SK-N-SH (cell line): ENCODE measurements at regions not wholly inside any gene's neighbourhood (a gene's known extent, or its start where the extent isn't known, plus 50 kb on each side); places are given as distances from the start of the nearest gene placed in this dataset.

Experiments
- CTCF ChIA-PET: fragments of 300-600, 350-600 bp; formaldehyde crosslinking; extraction: SDS; loops from one replicate; lab custom pipeline; 2021; lab: Yijun Ruan, JAX
- POLR2A ChIA-PET: fragments of 350-600 bp; sonication (Branson Sonifier 250); formaldehyde crosslinking; extraction: SDS; loops from one replicate; lab custom pipeline; 2020; ENCODE audit warnings: antibody characterized with exemption, inconsistent platforms; lab: Yijun Ruan, JAX
- DNase-seq: peaks from one replicate; pipeline ENCODE4 v3.0.0; 2012
- H2AFZ ChIP-seq: fragments of 200-600 bp; sonication (generic); 2 replicates; pipeline ENCODE4 v1.8.1; 2016; ENCODE audit warnings: antibody characterized with exemption, mild to moderate bottlenecking, low read depth
- H3F3A ChIP-seq: fragments of 200-600 bp; sonication (generic); replicated peaks from 2 replicates; pipeline ENCODE3; 2016; ENCODE audit warnings: antibody characterized with exemption, mild to moderate bottlenecking; ENCODE audit not compliant: insufficient read depth
- H3K27ac ChIP-seq, 2 experiments: fragments of 200-500 bp in 1 of 2; fragments of 200-600 bp in 1 of 2; sonication (Bioruptor generic) in 1 of 2; sonication (generic), shearing (Covaris generic) in 1 of 2; 2 replicates each; pipeline versions ENCODE4 v1.5.1 to v1.6.1; 2014 to 2016; ENCODE audit warnings: low read depth in 2 of 2, inconsistent platforms in 1 of 2, low read length in 1 of 2, mild to moderate bottlenecking in 1 of 2, mixed read lengths in 1 of 2
- H3K27me3 ChIP-seq: fragments of 200-600 bp; sonication (generic), shearing (Covaris generic); 2 replicates; pipeline ENCODE4 v1.6.1; 2016; ENCODE audit warnings: mixed run types; ENCODE audit not compliant: insufficient read depth
- H3K36me3 ChIP-seq, 2 experiments: fragments of 200-500 bp in 1 of 2; fragments of 200-600 bp in 1 of 2; sonication (Bioruptor generic) in 1 of 2; sonication (generic) in 1 of 2; replicated peaks in 1 of 2; 2 replicates each; pipeline versions ENCODE3 to v1.5.1; 2014 to 2016; ENCODE audit warnings: low read length in 1 of 2, mild to moderate bottlenecking in 1 of 2; ENCODE audit not compliant: insufficient read depth in 2 of 2, control insufficient read depth in 1 of 2
- H3K4me1 ChIP-seq, 2 experiments: fragments of 200-500 bp in 1 of 2; fragments of 200-600 bp in 1 of 2; sonication (Bioruptor generic) in 1 of 2; sonication (generic), shearing (Covaris generic) in 1 of 2; 2 replicates each; pipeline versions ENCODE4 v1.5.1 to v1.6.1; 2014 to 2016; ENCODE audit warnings: low read depth in 1 of 2, low read length in 1 of 2, mixed run types in 1 of 2; ENCODE audit not compliant: insufficient read depth in 2 of 2, control insufficient read depth in 1 of 2
- H3K4me2 ChIP-seq: fragments of 200-600 bp; sonication (generic), shearing (Covaris generic); 2 replicates; pipeline ENCODE4 v1.6.1; 2017; ENCODE audit warnings: mixed run types
- H3K4me3 ChIP-seq, 2 experiments: fragments of 200-500 bp in 1 of 2; fragments of 200-600 bp in 1 of 2; sonication (Bioruptor generic) in 1 of 2; sonication (generic), shearing (Covaris generic) in 1 of 2; 2 replicates each; pipeline versions ENCODE4 v1.5.1 to v1.8.1; 2014 to 2016; ENCODE audit warnings: low read depth in 2 of 2, inconsistent platforms in 1 of 2, low read length in 1 of 2, mild to moderate bottlenecking in 1 of 2, mixed read lengths in 1 of 2, moderate library complexity in 1 of 2
- H3K79me2 ChIP-seq: fragments of 200-600 bp; sonication (generic); 2 replicates; pipeline ENCODE4 v1.8.1; 2017; ENCODE audit warnings: mild to moderate bottlenecking; ENCODE audit not compliant: insufficient read depth
- H3K9ac ChIP-seq: fragments of 200-600 bp; sonication (generic); 2 replicates; pipeline ENCODE4 v1.6.1; 2017; ENCODE audit warnings: mixed run types
- H3K9me2 ChIP-seq: fragments of 200-600 bp; sonication (generic); 2 replicates; pipeline ENCODE4 v1.6.1; 2017; ENCODE audit warnings: mixed run types
- H3K9me3 ChIP-seq: fragments of 200-600 bp; sonication (generic); 2 replicates; pipeline ENCODE4 v1.6.1; 2017; ENCODE audit warnings: mixed run types, mild to moderate bottlenecking, moderate library complexity
- H4K20me1 ChIP-seq: fragments of 200-600 bp; sonication (generic); 2 replicates; pipeline ENCODE4 v1.6.1; 2017; ENCODE audit warnings: mild to moderate bottlenecking, mixed run types; ENCODE audit not compliant: insufficient read depth
- CTCF ChIP-seq: fragments of 200-600 bp; sonication (generic); IDR thresholded peaks from 2 replicates; pipeline ENCODE4 v1.6.1; 2017; ENCODE audit warnings: antibody characterized with exemption, mild to moderate bottlenecking, moderate library complexity
- ELF1 ChIP-seq: IDR thresholded peaks from 2 replicates; pipeline ENCODE4 v1.4.0; 2012
- EP300 ChIP-seq, 2 experiments: IDR thresholded peaks; 2 replicates each; pipeline versions ENCODE4 v1.4.0 to v1.6.1; 2012; ENCODE audit warnings: borderline replicate concordance in 1 of 2, low read depth in 1 of 2, low read length in 1 of 2
- EZH2phosphoT487 ChIP-seq: fragments of 200-600 bp; sonication (generic); IDR thresholded peaks from 2 replicates; pipeline ENCODE4 v1.6.1; 2017; ENCODE audit warnings: low read depth, mixed run types, mild to moderate bottlenecking, antibody characterized with exemption, moderate library complexity, borderline replicate concordance
- FOSL2 ChIP-seq: IDR thresholded peaks from 2 replicates; pipeline ENCODE4 v1.4.0; 2012; ENCODE audit warnings: low read depth, mild to moderate bottlenecking, moderate library complexity, borderline replicate concordance
- FOXM1 ChIP-seq: IDR thresholded peaks from 2 replicates; pipeline ENCODE4 v1.4.0; 2012; ENCODE audit warnings: low read depth, mild to moderate bottlenecking
- GATA2 ChIP-seq: sonication (generic); formaldehyde crosslinking; IDR thresholded peaks from 2 replicates; pipeline ENCODE4 v1.5.0; 2020; ENCODE audit warnings: mild to moderate bottlenecking, missing genetic modification reagents
- MAX ChIP-seq: IDR thresholded peaks from 2 replicates; pipeline ENCODE4 v1.4.0; 2012; ENCODE audit warnings: low read depth
- NFIC ChIP-seq: IDR thresholded peaks from 2 replicates; pipeline ENCODE4 v1.4.0; 2012; ENCODE audit warnings: borderline replicate concordance
- NRF1 ChIP-seq: IDR thresholded peaks from 2 replicates; pipeline ENCODE4 v1.6.1; 2012; ENCODE audit warnings: low read depth, mild to moderate bottlenecking, low read length
- POLR2AphosphoS5 ChIP-seq: IDR thresholded peaks from 2 replicates; pipeline ENCODE4 v1.6.1; 2012; ENCODE audit warnings: low read depth, low read length
- RAD21 ChIP-seq: IDR thresholded peaks from 2 replicates; pipeline ENCODE4 v1.6.1; 2012; ENCODE audit warnings: mild to moderate bottlenecking, low read length
- RCOR1 ChIP-seq: fragments of 150-350 bp; IDR thresholded peaks from 2 replicates; pipeline ENCODE4 v1.6.1; 2017; ENCODE audit warnings: antibody characterized with exemption, low read length
- RFX5 ChIP-seq: IDR thresholded peaks from 2 replicates; pipeline ENCODE4 v1.6.1; 2012; ENCODE audit warnings: mild to moderate bottlenecking, improper control_type of control experiment, low read length
- RXRA ChIP-seq: IDR thresholded peaks from 2 replicates; pipeline ENCODE4 v1.4.0; 2012; ENCODE audit warnings: low read depth, mild to moderate bottlenecking, borderline replicate concordance
- SIN3A ChIP-seq: IDR thresholded peaks from 2 replicates; pipeline ENCODE4 v1.6.1; 2012; ENCODE audit warnings: low read depth, mild to moderate bottlenecking, low read length, moderate library complexity, borderline replicate concordance
- TEAD4 ChIP-seq: IDR thresholded peaks from 2 replicates; pipeline ENCODE4 v1.4.0; 2012; ENCODE audit warnings: mild to moderate bottlenecking, borderline replicate concordance; ENCODE audit not compliant: insufficient read depth
- USF1 ChIP-seq: IDR thresholded peaks from 2 replicates; pipeline ENCODE4 v1.4.0; 2012; ENCODE audit warnings: low read depth, borderline replicate concordance
- YY1 ChIP-seq: IDR thresholded peaks from 2 replicates; pipeline ENCODE4 v1.4.0; 2012; ENCODE audit warnings: low read depth, mild to moderate bottlenecking
- WGBS: methylation state at CpG from one replicate; pipeline ENCODE4 v1.1.6; 2017; ENCODE audit warnings: low lambda C conversion rate; 5-methylcytosine and 5-hydroxymethylcytosine counted together
- TF ChIP-seq, protein P1 (sequence below): fragments of 150-350 bp; IDR thresholded peaks from 2 replicates; pipeline ENCODE4 v1.6.1; 2017; ENCODE audit warnings: antibody characterized with exemption, low read length, low read depth, borderline replicate concordance
- TF ChIP-seq, protein P2 (sequence below): IDR thresholded peaks from 2 replicates; pipeline ENCODE4; 2012

GRCh38 chr20:57899554-57899953 lies 189.7 kb upstream of the PMEPA1 start:
- H3K9me3 ChIP-seq = no peaks in the 10 kb centered on the region
- DNase-seq = no peak
- H3K36me3 ChIP-seq = no peaks in the 10 kb centered on the region
- WGBS = 57% methylated on average over 7 of the region's 7 CpGs
- no peaks in the 10 kb centered on the region for H4K20me1 ChIP-seq
- no peaks in the 10 kb centered on the region for H3K79me2 ChIP-seq
- H3K4me2 ChIP-seq = no peak overlapping the region
- H2AFZ ChIP-seq = no peak overlapping the region
- peaks cover 0 to 13% of the 10 kb centered on the region in 2 experiments; a peak in 1 of 4 replicates for H3K4me1 ChIP-seq
- H3K9ac ChIP-seq = no peak overlapping the region
- ChIA-PET CTCF (no interaction called here), POLR2A (no interaction called here)
- H3F3A ChIP-seq = no peaks in the 10 kb centered on the region
- H3K9me2 ChIP-seq = no peaks in the 10 kb centered on the region
- TF ChIP-seq NRF1 (no peak), RAD21 (no peak), YY1 (no peak), POLR2AphosphoS5 (no peak), EZH2phosphoT487 (no peak), EP300 (IDR thresholded peaks at IDR 0.05; ENCODE audit: borderline replicate concordance in 1 of 2, low read depth in 1 of 2, low read length in 1 of 2) (no peak), FOXM1 (no peak), ELF1 (no peak), RFX5 (no peak), SIN3A (no peak), FOSL2 (no peak), RCOR1 (no peak), CTCF (no peak), MAX (no peak), RXRA (no peak), NFIC (no peak)
- TF ChIP-seq, protein P1, sequence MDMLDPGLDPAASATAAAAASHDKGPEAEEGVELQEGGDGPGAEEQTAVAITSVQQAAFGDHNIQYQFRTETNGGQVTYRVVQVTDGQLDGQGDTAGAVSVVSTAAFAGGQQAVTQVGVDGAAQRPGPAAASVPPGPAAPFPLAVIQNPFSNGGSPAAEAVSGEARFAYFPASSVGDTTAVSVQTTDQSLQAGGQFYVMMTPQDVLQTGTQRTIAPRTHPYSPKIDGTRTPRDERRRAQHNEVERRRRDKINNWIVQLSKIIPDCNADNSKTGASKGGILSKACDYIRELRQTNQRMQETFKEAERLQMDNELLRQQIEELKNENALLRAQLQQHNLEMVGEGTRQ = no peak
- H3K4me3 ChIP-seq = no peak overlapping the region
- H3K27ac ChIP-seq = no peak overlapping the region
- no peaks in the 10 kb centered on the region for H3K27me3 ChIP-seq

GRCh38 chr20:57898332-57898731 lies 188.5 kb upstream of the PMEPA1 start:
- H3K9ac ChIP-seq = no peak overlapping the region
- no peak overlapping the region for H3K4me2 ChIP-seq
- H4K20me1 ChIP-seq = no peaks in the 10 kb centered on the region
- ChIA-PET POLR2A (no interaction called here), CTCF (interaction anchor here (0.9 to 1.8 kb wide), 3 partner anchors 8 to 282 kb away, joined by 4 to 5 read pairs (median 5); no protein-coding TSS in a partner anchor)
- H2AFZ ChIP-seq = no peak overlapping the region
- H3K9me2 ChIP-seq = no peaks in the 10 kb centered on the region
- H3K27me3 ChIP-seq = no peaks in the 10 kb centered on the region
- H3K36me3 ChIP-seq = no peaks in the 10 kb centered on the region
- H3K27ac ChIP-seq = no peak overlapping the region
- H3F3A ChIP-seq = no peaks in the 10 kb centered on the region
- WGBS = 53% methylated on average over 3 of the region's 4 CpGs
- DNase-seq = no peak
- H3K9me3 ChIP-seq = no peaks in the 10 kb centered on the region
- H3K4me3 ChIP-seq = no peak overlapping the region
- peaks cover 0 to 20% of the 10 kb centered on the region in 2 experiments; a peak in 1 of 4 replicates for H3K4me1 ChIP-seq
- H3K79me2 ChIP-seq = no peaks in the 10 kb centered on the region
- TF ChIP-seq TEAD4 (no peak), NFIC (no peak), GATA2 (CRISPR knock-in tag) (no peak), USF1 (no peak), CTCF (no peak), ELF1 (no peak)
- TF ChIP-seq, protein P2, sequence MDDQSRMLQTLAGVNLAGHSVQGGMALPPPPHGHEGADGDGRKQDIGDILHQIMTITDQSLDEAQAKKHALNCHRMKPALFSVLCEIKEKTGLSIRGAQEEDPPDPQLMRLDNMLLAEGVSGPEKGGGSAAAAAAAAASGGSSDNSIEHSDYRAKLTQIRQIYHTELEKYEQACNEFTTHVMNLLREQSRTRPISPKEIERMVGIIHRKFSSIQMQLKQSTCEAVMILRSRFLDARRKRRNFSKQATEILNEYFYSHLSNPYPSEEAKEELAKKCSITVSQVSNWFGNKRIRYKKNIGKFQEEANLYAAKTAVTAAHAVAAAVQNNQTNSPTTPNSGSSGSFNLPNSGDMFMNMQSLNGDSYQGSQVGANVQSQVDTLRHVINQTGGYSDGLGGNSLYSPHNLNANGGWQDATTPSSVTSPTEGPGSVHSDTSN = no peak
